Astrocyte (in vitro differentiated cells and primary cell): ENCODE measurements at regions not wholly inside any gene's neighbourhood (a gene's known extent, or its start where the extent isn't known, plus 50 kb on each side); places are given as distances from the start of the nearest gene placed in this dataset.

Experiments used
- EZH2 ChIP-seq: IDR thresholded peaks from 2 replicates; pipeline ENCODE4 v1.6.1; 2012; ENCODE audit warnings: mild to moderate bottlenecking, low read length, inconsistent platforms; ENCODE audit not compliant: insufficient read depth
- TF ChIP-seq, protein P1 (sequence below): IDR thresholded peaks from 2 replicates; pipeline ENCODE4 v1.5.1; 2011; ENCODE audit warnings: low read depth, mild to moderate bottlenecking, inconsistent platforms, low read length, moderate library complexity; ENCODE audit not compliant: insufficient read depth

GRCh38 chr9:134540276-134541096 is 101.1 kb upstream of the COL5A1 start:
- TF ChIP-seq, protein P1, sequence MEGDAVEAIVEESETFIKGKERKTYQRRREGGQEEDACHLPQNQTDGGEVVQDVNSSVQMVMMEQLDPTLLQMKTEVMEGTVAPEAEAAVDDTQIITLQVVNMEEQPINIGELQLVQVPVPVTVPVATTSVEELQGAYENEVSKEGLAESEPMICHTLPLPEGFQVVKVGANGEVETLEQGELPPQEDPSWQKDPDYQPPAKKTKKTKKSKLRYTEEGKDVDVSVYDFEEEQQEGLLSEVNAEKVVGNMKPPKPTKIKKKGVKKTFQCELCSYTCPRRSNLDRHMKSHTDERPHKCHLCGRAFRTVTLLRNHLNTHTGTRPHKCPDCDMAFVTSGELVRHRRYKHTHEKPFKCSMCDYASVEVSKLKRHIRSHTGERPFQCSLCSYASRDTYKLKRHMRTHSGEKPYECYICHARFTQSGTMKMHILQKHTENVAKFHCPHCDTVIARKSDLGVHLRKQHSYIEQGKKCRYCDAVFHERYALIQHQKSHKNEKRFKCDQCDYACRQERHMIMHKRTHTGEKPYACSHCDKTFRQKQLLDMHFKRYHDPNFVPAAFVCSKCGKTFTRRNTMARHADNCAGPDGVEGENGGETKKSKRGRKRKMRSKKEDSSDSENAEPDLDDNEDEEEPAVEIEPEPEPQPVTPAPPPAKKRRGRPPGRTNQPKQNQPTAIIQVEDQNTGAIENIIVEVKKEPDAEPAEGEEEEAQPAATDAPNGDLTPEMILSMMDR = no peak
- no peak for TF ChIP-seq EZH2
